ENCODE measurements at regions not wholly inside any gene's neighbourhood (a gene's known extent, or its start where the extent isn't known, plus 50 kb on each side); places are given as distances from the start of the nearest gene placed in this dataset.
"Not testable (repeated sequence)": the region's sequence is repeated elsewhere in the genome, so short reads cannot be mapped to it uniquely, and the experiment has no call there.

- FAIRE-seq: no peak
Observed at GRCh38 chr3:181915551-181915950, 203.8 kb downstream of the SOX2 start.

GRCh38 chr3:181916013-181916412, 204.3 kb downstream of the SOX2 start:
- no peak for FAIRE-seq
- DNase-seq (ENCODE audit: extremely low spot score, insufficient read length, low read depth): no peak

More at GRCh38 chr3:181915551-181915950, 203.8 kb downstream of the SOX2 start:
- no peak for DNase-seq (ENCODE audit: extremely low spot score, insufficient read length, low read depth)

GRCh38 chr3:181917027-181917426, 205.3 kb downstream of the SOX2 start:
- DNase-seq (ENCODE audit: extremely low spot score, insufficient read length, low read depth) (no peak), FAIRE-seq (no peak)

GRCh38 chr3:181919375-181919774, 207.7 kb downstream of the SOX2 start:
- no peak for FAIRE-seq
- no peak for DNase-seq (ENCODE audit: extremely low spot score, insufficient read length, low read depth)

- FAIRE-seq (no peak), DNase-seq (ENCODE audit: extremely low spot score, insufficient read length, low read depth) (no peak)
Observed at GRCh38 chr3:181920409-181920808, 208.7 kb downstream of the SOX2 start.

GRCh38 chr3:181921220-181921619, 209.5 kb downstream of the SOX2 start:
- peak; percentile 84 for FAIRE-seq
- no peak for DNase-seq (ENCODE audit: extremely low spot score, insufficient read length, low read depth)

- FAIRE-seq: not testable (repeated sequence)
Observed at GRCh38 chr3:181925841-181926240, 214.1 kb downstream of the SOX2 start.

GRCh38 chr3:181929501-181929900, 217.8 kb downstream of the SOX2 start:
- FAIRE-seq (no peak), DNase-seq (ENCODE audit: extremely low spot score, insufficient read length, low read depth) (no peak)

More at GRCh38 chr3:181925841-181926240, 214.1 kb downstream of the SOX2 start:
- not testable (repeated sequence) for DNase-seq (ENCODE audit: extremely low spot score, insufficient read length, low read depth)

- FAIRE-seq (no peak), DNase-seq (ENCODE audit: extremely low spot score, insufficient read length, low read depth) (no peak)
Observed at GRCh38 chr3:181930105-181930504, 218.4 kb downstream of the SOX2 start.

- FAIRE-seq: peak; percentile 59
Observed at GRCh38 chr3:181932039-181932438, 220.3 kb downstream of the SOX2 start.

GRCh38 chr3:181933052-181933618, 221.4 kb downstream of the SOX2 start:
- no peak for FAIRE-seq
- DNase-seq (ENCODE audit: extremely low spot score, insufficient read length, low read depth): no peak

More at GRCh38 chr3:181932039-181932438, 220.3 kb downstream of the SOX2 start:
- no peak for DNase-seq (ENCODE audit: extremely low spot score, insufficient read length, low read depth)

- DNase-seq (ENCODE audit: extremely low spot score, insufficient read length, low read depth) (no peak), FAIRE-seq (no peak)
Observed at GRCh38 chr3:181935915-181936314, 224.2 kb downstream of the SOX2 start.

- FAIRE-seq: no peak
- DNase-seq (ENCODE audit: extremely low spot score, insufficient read length, low read depth): no peak
Observed at GRCh38 chr3:181936774-181937173, 225.0 kb downstream of the SOX2 start.

GRCh38 chr3:181938580-181938979, 226.9 kb downstream of the SOX2 start:
- not testable (repeated sequence) for DNase-seq (ENCODE audit: extremely low spot score, insufficient read length, low read depth); FAIRE-seq

- FAIRE-seq: no peak
- no peak for DNase-seq (ENCODE audit: extremely low spot score, insufficient read length, low read depth)
Observed at GRCh38 chr3:181940703-181941102, 229.0 kb downstream of the SOX2 start.

GRCh38 chr3:181941250-181941649, 229.5 kb downstream of the SOX2 start:
- DNase-seq (ENCODE audit: extremely low spot score, insufficient read length, low read depth) (no peak), FAIRE-seq (no peak)

- FAIRE-seq (no peak), DNase-seq (ENCODE audit: extremely low spot score, insufficient read length, low read depth) (no peak)
Observed at GRCh38 chr3:181943285-181943684, 231.6 kb downstream of the SOX2 start.

GRCh38 chr3:181947606-181948005, 235.9 kb downstream of the SOX2 start:
- FAIRE-seq (no peak), DNase-seq (ENCODE audit: extremely low spot score, insufficient read length, low read depth) (no peak)

- no peak for DNase-seq (ENCODE audit: extremely low spot score, insufficient read length, low read depth)
- no peak for FAIRE-seq
Observed at GRCh38 chr3:181948286-181948685, 236.6 kb downstream of the SOX2 start.

GRCh38 chr3:181952221-181952620, 240.5 kb downstream of the SOX2 start:
- FAIRE-seq (no peak), DNase-seq (ENCODE audit: extremely low spot score, insufficient read length, low read depth) (no peak)

GRCh38 chr3:181952929-181953328, 241.2 kb downstream of the SOX2 start:
- DNase-seq (ENCODE audit: extremely low spot score, insufficient read length, low read depth): no peak
- FAIRE-seq: no peak

GRCh38 chr3:181955566-181955965, 243.8 kb downstream of the SOX2 start:
- FAIRE-seq: no peak
- no peak for DNase-seq (ENCODE audit: extremely low spot score, insufficient read length, low read depth)

Measured in GM18507 (cell line).